ENCODE measurements at regions not wholly inside any gene's neighbourhood (a gene's known extent, or its start where the extent isn't known, plus 50 kb on each side); places are given as distances from the start of the nearest gene placed in this dataset.

- FAIRE-seq (no peak), DNase-seq (ENCODE audit: insufficient read length, low spot score) (no peak)
- no peak for TF ChIP-seq CTCF (IDR thresholded peaks at IDR 0.05; ENCODE audit: insufficient read depth, missing control alignments)
These were observed 70.5 kb upstream of the CDH5 start for GRCh38 chr16:66295761-66296546.

GRCh38 chr16:66295213-66295612 is 71.3 kb upstream of the CDH5 start:
- FAIRE-seq (no peak), DNase-seq (ENCODE audit: insufficient read length, low spot score) (no peak)
- TF ChIP-seq CTCF (IDR thresholded peaks at IDR 0.05; ENCODE audit: insufficient read depth, missing control alignments) = no peak

GRCh38 chr16:66294507-66294906 is 72.0 kb upstream of the CDH5 start:
- FAIRE-seq = no peak
- no peak for DNase-seq (ENCODE audit: insufficient read length, low spot score)
- no peak for TF ChIP-seq CTCF (IDR thresholded peaks at IDR 0.05; ENCODE audit: insufficient read depth, missing control alignments)

GRCh38 chr16:66293932-66294331 is 72.6 kb upstream of the CDH5 start:
- no peak for FAIRE-seq
- TF ChIP-seq CTCF (IDR thresholded peaks at IDR 0.05; ENCODE audit: insufficient read depth, missing control alignments) = no peak
- DNase-seq (ENCODE audit: insufficient read length, low spot score) = no peak

GRCh38 chr16:66293207-66293735 is 73.2 kb upstream of the CDH5 start:
- DNase-seq (ENCODE audit: insufficient read length, low spot score) (no peak), FAIRE-seq (no peak)
- no peak for TF ChIP-seq CTCF (IDR thresholded peaks at IDR 0.05; ENCODE audit: insufficient read depth, missing control alignments)

- no peak for TF ChIP-seq CTCF (IDR thresholded peaks at IDR 0.05; ENCODE audit: insufficient read depth, missing control alignments)
- no peak for DNase-seq (ENCODE audit: insufficient read length, low spot score)
- FAIRE-seq = no peak
These were observed 74.1 kb upstream of the CDH5 start for GRCh38 chr16:66292241-66292935.

- no peak for TF ChIP-seq CTCF (IDR thresholded peaks at IDR 0.05; ENCODE audit: insufficient read depth, missing control alignments)
- DNase-seq (ENCODE audit: insufficient read length, low spot score) (no peak), FAIRE-seq (no peak)
These were observed 74.7 kb upstream of the CDH5 start for GRCh38 chr16:66291833-66292232.

Measured in D721Med (cell line).